ENCODE measurements at regions not wholly inside any gene's neighbourhood (a gene's known extent, or its start where the extent isn't known, plus 50 kb on each side); places are given as distances from the start of the nearest gene placed in this dataset.

DNA sequence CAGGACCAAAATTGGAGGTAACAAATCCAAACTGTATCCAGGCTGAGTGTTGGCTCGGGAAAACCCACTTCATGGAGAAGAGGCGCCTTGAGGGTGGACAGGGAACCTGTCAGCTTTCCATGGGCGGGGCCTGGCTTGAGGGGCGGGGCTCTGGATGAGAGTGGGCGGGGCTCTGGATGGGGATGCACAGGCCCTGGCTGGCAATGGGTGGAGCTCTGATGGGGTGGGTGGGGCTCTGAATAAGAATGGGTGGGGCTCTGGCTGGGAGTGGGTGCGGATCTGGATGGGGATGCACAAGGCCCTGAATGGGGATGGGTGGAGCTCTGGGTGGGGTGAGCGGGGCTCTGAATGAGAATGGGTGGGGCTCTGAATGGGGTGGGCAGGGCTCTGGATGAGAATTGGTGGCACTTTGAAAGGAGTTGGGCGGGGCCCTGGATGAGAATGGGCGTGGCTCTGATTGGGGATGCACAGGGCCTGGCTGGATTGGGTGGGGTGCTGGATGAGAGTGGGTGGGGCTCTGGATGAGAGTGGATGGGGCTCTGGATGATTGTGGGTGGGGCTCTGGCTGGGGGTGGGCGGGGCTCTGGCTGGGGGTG is 96.6 kb upstream of the NPTX2 start:
- H3K27ac Mint-ChIP-seq (ENCODE audit: unreplicated experiment) = no peak overlapping the region
- DNase-seq = no peak
- peaks cover 4% of the 10 kb centered on the region for H3K9me3 Mint-ChIP-seq (ENCODE audit: unreplicated experiment)

GRCh38 chr7:98518159-98518947 is 98.7 kb upstream of the NPTX2 start:
- Mint-ChIP-seq H3K4me3 (ENCODE audit: unreplicated experiment) (no peak overlapping the region), H3K27me3 (ENCODE audit: unreplicated experiment) (peaks cover 4% of the 10 kb centered on the region), H3K27ac (ENCODE audit: unreplicated experiment) (no peak overlapping the region), H3K36me3 (ENCODE audit: unreplicated experiment) (peaks cover 8% of the 10 kb centered on the region), H3K9me3 (ENCODE audit: unreplicated experiment) (peaks cover 2% of the 10 kb centered on the region), H3K4me1 (ENCODE audit: low read depth, unreplicated experiment) (no peaks in the 10 kb centered on the region)
- TF ChIP-seq, protein P1, sequence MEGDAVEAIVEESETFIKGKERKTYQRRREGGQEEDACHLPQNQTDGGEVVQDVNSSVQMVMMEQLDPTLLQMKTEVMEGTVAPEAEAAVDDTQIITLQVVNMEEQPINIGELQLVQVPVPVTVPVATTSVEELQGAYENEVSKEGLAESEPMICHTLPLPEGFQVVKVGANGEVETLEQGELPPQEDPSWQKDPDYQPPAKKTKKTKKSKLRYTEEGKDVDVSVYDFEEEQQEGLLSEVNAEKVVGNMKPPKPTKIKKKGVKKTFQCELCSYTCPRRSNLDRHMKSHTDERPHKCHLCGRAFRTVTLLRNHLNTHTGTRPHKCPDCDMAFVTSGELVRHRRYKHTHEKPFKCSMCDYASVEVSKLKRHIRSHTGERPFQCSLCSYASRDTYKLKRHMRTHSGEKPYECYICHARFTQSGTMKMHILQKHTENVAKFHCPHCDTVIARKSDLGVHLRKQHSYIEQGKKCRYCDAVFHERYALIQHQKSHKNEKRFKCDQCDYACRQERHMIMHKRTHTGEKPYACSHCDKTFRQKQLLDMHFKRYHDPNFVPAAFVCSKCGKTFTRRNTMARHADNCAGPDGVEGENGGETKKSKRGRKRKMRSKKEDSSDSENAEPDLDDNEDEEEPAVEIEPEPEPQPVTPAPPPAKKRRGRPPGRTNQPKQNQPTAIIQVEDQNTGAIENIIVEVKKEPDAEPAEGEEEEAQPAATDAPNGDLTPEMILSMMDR (IDR thresholded peaks at IDR 0.05; ENCODE audit: partially characterized antibody, unreplicated experiment) = no peak
- no peak for DNase-seq

More for the DNA sequence above, 96.6 kb upstream of the NPTX2 start:
- TF ChIP-seq, protein P1 (IDR thresholded peaks at IDR 0.05; ENCODE audit: partially characterized antibody, unreplicated experiment) = no peak
- Mint-ChIP-seq H3K4me3 (ENCODE audit: unreplicated experiment) (no peak overlapping the region), H3K4me1 (ENCODE audit: low read depth, unreplicated experiment) (no peaks in the 10 kb centered on the region), H3K36me3 (ENCODE audit: unreplicated experiment) (peaks cover 14% of the 10 kb centered on the region), H3K27me3 (ENCODE audit: unreplicated experiment) (peaks cover 4% of the 10 kb centered on the region)

GRCh38 chr7:98515201-98515600 is 101.9 kb upstream of the NPTX2 start:
- DNase-seq = no peak
- Mint-ChIP-seq H3K36me3 (ENCODE audit: unreplicated experiment) (no peaks in the 10 kb centered on the region), H3K9me3 (ENCODE audit: unreplicated experiment) (no peaks in the 10 kb centered on the region), H3K27ac (ENCODE audit: unreplicated experiment) (no peak overlapping the region), H3K4me3 (ENCODE audit: unreplicated experiment) (no peak overlapping the region), H3K27me3 (ENCODE audit: unreplicated experiment) (peaks cover 4% of the 10 kb centered on the region), H3K4me1 (ENCODE audit: low read depth, unreplicated experiment) (no peaks in the 10 kb centered on the region)
- TF ChIP-seq, protein P1 (IDR thresholded peaks at IDR 0.05; ENCODE audit: partially characterized antibody, unreplicated experiment) = no peak

DNA sequence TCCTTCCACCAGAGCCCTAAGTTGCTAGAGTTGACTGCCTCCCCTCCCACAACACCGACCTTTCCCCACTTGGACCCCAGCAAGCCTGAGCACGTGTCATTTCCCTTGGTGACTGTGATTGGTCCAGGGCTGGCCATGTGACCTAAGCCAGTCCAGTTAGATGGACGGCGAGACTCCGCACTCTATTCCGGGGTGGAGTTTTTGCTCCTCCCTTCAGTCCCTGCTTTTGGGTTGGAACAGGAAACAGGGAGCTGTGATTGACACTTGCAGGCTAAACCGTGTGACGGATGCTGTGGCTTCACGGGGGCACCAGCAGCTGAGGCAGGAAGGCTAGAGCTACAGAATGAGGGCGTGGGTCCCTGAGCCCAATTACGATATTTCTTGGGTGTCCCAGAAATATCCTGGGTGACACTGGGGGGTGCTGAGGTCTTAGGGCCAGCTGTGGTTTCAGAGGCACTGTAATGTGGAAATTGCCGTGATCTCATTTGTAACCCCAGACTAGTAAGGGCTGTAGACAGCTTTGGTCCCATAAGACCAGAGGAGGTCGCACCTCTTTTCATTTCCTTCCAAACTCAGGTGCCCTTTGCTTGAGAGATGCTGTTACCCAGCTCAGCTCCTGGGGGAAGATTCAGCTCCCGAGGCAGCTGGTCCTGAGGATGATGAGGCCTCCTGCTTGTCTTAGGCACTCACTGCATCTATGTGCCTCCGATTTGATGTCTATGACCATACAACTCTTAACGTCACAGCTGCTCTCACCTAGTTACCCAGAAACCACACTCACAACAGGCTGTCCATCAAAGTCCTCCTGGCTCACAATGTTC is 102.7 kb upstream of the NPTX2 start:
- H3K27me3 Mint-ChIP-seq (ENCODE audit: unreplicated experiment) = peaks cover 4% of the 10 kb centered on the region
- no peaks in the 10 kb centered on the region for H3K36me3 Mint-ChIP-seq (ENCODE audit: unreplicated experiment)
- DNase-seq = no peak
- H3K4me3 Mint-ChIP-seq (ENCODE audit: unreplicated experiment) = no peak overlapping the region
- TF ChIP-seq, protein P1 (IDR thresholded peaks at IDR 0.05; ENCODE audit: partially characterized antibody, unreplicated experiment) = no peak
- no peak overlapping the region for H3K27ac Mint-ChIP-seq (ENCODE audit: unreplicated experiment)
- H3K9me3 Mint-ChIP-seq (ENCODE audit: unreplicated experiment) = no peaks in the 10 kb centered on the region
- H3K4me1 Mint-ChIP-seq (ENCODE audit: low read depth, unreplicated experiment) = no peaks in the 10 kb centered on the region

Data from glutamatergic neuron (in vitro differentiated cells).